ENCODE measurements at regions not wholly inside any gene's neighbourhood (a gene's known extent, or its start where the extent isn't known, plus 50 kb on each side); places are given as distances from the start of the nearest gene placed in this dataset.
"Not testable (repeated sequence)": the region's sequence is repeated elsewhere in the genome, so short reads cannot be mapped to it uniquely, and the experiment has no call there.

DNA sequence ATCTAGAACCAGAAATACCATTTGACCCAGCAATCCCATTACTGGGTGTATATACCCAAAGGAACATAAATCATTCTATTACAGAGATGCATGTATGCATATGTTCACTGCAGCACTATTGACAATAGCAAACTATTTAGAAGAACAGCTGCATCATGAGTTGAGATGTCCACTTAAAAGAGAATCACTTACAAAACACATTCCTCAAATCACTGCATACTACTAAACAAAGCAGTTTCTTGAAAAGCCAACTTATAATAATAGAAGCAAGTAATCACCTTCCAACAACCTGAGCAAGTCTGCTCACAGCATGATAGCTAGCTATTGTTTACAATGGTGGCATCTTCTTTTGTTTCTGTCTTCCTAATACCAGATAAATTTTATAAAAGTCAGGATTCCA is 454.7 kb upstream of the ADAMTS9 start:
- no peaks in the 10 kb centered on the region for H3K9me3 ChIP-seq
- DNase-seq: no peak
- H3K36me3 ChIP-seq: no peaks in the 10 kb centered on the region

DNA sequence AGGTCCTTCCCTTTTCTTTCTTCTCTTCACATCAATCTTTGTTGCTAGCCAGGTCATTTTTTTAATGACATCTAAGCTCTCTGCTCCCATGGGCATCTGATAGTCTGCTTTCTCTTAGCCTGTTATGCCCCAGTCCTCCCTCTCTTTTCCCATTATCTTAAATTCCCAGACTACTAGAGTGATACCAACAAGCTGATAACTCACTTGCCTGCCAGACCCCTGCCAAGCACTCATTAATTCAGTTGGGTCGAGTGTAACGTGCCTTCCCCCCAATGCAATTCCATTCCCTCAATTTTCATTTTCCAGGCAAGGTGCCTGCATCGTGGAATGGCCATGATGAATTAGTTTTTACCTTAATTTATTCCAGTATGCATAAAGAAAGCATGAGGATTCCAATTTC is 450.8 kb upstream of the ADAMTS9 start:
- Histone ChIP-seq H3K27ac (no peak overlapping the region), H3K4me1 (no peaks in the 10 kb centered on the region), H3K9me3 (no peaks in the 10 kb centered on the region), H3K4me3 (replicated peaks in 1 of 3) (no peak overlapping the region), H3K27me3 (no peaks in the 10 kb centered on the region), H3K36me3 (no peaks in the 10 kb centered on the region)
- 86 to 88% methylated on average over 3 of the region's 3 CpGs for WGBS, 2 donors
- DNase-seq: no peak
- intact Hi-C loops (cut with DNase I): no loop called here
- TF ChIP-seq, protein P1, sequence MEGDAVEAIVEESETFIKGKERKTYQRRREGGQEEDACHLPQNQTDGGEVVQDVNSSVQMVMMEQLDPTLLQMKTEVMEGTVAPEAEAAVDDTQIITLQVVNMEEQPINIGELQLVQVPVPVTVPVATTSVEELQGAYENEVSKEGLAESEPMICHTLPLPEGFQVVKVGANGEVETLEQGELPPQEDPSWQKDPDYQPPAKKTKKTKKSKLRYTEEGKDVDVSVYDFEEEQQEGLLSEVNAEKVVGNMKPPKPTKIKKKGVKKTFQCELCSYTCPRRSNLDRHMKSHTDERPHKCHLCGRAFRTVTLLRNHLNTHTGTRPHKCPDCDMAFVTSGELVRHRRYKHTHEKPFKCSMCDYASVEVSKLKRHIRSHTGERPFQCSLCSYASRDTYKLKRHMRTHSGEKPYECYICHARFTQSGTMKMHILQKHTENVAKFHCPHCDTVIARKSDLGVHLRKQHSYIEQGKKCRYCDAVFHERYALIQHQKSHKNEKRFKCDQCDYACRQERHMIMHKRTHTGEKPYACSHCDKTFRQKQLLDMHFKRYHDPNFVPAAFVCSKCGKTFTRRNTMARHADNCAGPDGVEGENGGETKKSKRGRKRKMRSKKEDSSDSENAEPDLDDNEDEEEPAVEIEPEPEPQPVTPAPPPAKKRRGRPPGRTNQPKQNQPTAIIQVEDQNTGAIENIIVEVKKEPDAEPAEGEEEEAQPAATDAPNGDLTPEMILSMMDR (IDR thresholded peaks at IDR 0.05): no peak
- TF ChIP-seq POLR2A (IDR thresholded peaks at IDR 0.05): no peak

More for the DNA sequence above, 454.7 kb upstream of the ADAMTS9 start:
- TF ChIP-seq, protein P1 (IDR thresholded peaks at IDR 0.05): no peak
- no peak for TF ChIP-seq POLR2A (IDR thresholded peaks at IDR 0.05)
- Histone ChIP-seq H3K27me3 (no peaks in the 10 kb centered on the region), H3K27ac (no peak overlapping the region), H3K4me3 (replicated peaks in 1 of 3) (no peak overlapping the region), H3K4me1 (no peaks in the 10 kb centered on the region)
- intact Hi-C loops (cut with DNase I): no loop called here

DNA sequence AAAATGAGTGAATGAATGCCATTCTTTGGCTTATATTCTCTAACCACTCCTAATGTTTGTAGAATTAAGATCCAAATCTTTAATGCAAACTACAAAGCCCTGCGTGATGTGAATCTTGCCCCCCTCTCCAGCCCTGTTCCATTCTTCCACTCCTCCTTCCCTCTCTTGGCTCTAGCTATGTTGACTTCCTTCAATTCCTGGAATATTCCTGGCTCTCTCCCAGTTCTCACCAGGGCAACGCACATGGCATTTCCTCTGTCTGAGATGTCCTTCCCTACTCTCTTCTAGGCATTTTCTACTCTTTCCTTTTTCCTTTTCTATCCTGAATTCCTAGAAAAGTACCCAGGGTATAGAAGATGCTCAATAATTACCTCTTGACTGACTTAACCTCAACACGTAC is 446.0 kb upstream of the ADAMTS9 start:
- H3K4me1 ChIP-seq; H3K27me3 ChIP-seq; H3K4me3 ChIP-seq (replicated peaks in 1 of 3); DNase-seq; H3K27ac ChIP-seq; H3K36me3 ChIP-seq; H3K9me3 ChIP-seq; intact Hi-C loops (cut with DNase I): not testable (repeated sequence)
- 55 to 75% methylated on average over 3 of the region's 3 CpGs for WGBS, 2 donors

DNA sequence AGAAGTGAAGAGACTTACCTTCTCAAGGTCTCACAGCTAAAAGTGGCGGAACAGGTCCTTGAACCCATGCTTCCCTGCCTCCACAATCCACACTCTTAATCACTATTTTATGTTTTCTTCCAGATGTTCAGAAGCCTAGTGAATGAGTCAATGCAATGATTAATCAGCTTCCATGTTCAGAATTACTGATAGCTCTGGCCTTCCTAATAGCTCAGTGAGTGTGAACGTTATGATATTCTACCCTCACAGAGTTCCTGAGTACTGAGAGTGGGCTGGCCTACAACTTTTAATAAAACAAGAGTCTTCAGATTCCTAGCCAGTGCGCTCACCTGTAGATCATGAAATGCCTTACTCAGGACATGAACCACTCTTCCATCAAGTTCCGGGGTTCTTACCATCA is 443.0 kb upstream of the ADAMTS9 start:
- H3K36me3 ChIP-seq: no peaks in the 10 kb centered on the region
- intact Hi-C loops (cut with DNase I): no loop called here
- DNase-seq: no peak
- no peaks in the 10 kb centered on the region for H3K9me3 ChIP-seq
- no peaks in the 10 kb centered on the region for H3K27me3 ChIP-seq
- TF ChIP-seq, protein P1 (IDR thresholded peaks at IDR 0.05): no peak
- no peak for TF ChIP-seq POLR2A (IDR thresholded peaks at IDR 0.05)
- H3K4me3 ChIP-seq (replicated peaks in 1 of 3): no peak overlapping the region
- no peak overlapping the region for H3K27ac ChIP-seq
- WGBS, 2 donors: 88 to 93% methylated on average over 4 of the region's 4 CpGs
- H3K4me1 ChIP-seq: no peaks in the 10 kb centered on the region

DNA sequence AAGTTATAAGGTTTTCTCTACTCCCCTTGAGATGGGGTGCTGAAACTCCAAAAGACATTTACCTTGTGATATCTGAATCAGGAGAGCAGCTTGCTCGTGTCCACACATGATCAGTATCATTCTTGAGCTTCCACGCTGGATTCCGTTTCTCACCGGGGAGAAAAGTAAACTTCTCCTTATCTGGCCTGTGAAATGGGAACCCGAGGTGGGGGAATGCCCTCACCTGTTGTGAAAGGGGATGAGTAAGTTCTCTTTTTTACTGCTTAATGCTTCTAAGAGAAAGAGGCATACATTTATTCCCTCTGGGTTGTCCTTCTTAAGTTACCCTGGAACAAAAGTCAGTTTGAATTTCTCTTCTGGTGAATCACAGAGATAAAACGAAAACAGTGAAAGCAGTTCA is 440.5 kb upstream of the ADAMTS9 start:
- WGBS, 2 donors: 67 to 69% methylated on average over 6 of the region's 6 CpGs
- no peak for TF ChIP-seq POLR2A (IDR thresholded peaks at IDR 0.05)
- TF ChIP-seq, protein P1 (IDR thresholded peaks at IDR 0.05): no peak
- intact Hi-C loops (cut with DNase I): no loop called here

More for the DNA sequence above, 440.5 kb upstream of the ADAMTS9 start:
- H3K36me3 ChIP-seq: no peaks in the 10 kb centered on the region
- H3K9me3 ChIP-seq: no peaks in the 10 kb centered on the region
- H3K27ac ChIP-seq: no peak overlapping the region
- no peak overlapping the region for H3K4me3 ChIP-seq (replicated peaks in 1 of 3)
- DNase-seq: no peak
- no peaks in the 10 kb centered on the region for H3K4me1 ChIP-seq
- H3K27me3 ChIP-seq: no peaks in the 10 kb centered on the region

Measured in thyroid gland (tissue), 4 donors.